ENCODE measurements at regions not wholly inside any gene's neighbourhood (a gene's known extent, or its start where the extent isn't known, plus 50 kb on each side); places are given as distances from the start of the nearest gene placed in this dataset.
"Not testable (repeated sequence)": the region's sequence is repeated elsewhere in the genome, so short reads cannot be mapped to it uniquely, and the experiment has no call there.

DNA sequence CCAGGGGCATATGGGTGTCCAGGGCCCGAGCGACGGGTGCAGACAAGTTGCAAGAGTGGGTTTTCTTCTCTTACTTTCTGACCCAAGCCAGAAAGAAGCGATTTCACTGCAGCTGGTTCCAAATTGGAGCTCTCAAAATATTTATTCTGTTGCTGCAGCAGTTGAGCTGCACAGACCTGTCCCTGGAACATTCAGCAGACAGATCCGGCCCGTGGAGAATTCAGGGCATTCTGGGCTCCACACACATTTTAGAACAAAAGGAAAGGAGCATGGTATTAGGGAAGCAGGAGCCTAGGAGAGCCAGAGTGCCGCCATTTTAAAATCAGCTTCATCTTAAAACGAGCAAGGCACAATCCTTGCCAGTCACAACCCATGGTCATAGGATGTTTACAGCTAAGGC, 135.3 kb upstream of the TPM1 start:
- TF ChIP-seq, protein P1, sequence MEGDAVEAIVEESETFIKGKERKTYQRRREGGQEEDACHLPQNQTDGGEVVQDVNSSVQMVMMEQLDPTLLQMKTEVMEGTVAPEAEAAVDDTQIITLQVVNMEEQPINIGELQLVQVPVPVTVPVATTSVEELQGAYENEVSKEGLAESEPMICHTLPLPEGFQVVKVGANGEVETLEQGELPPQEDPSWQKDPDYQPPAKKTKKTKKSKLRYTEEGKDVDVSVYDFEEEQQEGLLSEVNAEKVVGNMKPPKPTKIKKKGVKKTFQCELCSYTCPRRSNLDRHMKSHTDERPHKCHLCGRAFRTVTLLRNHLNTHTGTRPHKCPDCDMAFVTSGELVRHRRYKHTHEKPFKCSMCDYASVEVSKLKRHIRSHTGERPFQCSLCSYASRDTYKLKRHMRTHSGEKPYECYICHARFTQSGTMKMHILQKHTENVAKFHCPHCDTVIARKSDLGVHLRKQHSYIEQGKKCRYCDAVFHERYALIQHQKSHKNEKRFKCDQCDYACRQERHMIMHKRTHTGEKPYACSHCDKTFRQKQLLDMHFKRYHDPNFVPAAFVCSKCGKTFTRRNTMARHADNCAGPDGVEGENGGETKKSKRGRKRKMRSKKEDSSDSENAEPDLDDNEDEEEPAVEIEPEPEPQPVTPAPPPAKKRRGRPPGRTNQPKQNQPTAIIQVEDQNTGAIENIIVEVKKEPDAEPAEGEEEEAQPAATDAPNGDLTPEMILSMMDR (IDR thresholded peaks at IDR 0.05; ENCODE audit: extremely low read depth, missing control alignments) = no peak
- no peak for DNase-seq (ENCODE audit: low spot score)

DNA sequence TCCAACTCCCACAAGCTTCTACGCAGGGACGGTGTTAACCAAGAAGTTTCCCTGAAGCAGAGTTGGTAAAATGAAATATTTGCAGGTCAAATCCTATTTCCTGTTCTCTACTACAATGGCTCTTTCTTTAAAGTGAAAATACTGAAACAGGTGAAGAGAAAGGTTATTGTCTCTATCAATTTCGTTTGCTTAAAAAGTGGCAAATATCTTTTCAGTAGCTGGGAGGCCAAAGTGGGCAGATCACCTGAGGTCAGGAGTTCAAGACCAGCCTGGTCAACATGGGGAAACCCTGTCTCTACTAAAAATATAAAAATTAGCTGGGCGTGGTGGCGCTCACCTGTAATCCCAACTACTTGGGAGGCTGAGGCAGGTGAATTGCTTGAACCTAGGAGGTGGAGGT, 134.2 kb upstream of the TPM1 start:
- not testable (repeated sequence) for DNase-seq (ENCODE audit: low spot score)

DNA sequence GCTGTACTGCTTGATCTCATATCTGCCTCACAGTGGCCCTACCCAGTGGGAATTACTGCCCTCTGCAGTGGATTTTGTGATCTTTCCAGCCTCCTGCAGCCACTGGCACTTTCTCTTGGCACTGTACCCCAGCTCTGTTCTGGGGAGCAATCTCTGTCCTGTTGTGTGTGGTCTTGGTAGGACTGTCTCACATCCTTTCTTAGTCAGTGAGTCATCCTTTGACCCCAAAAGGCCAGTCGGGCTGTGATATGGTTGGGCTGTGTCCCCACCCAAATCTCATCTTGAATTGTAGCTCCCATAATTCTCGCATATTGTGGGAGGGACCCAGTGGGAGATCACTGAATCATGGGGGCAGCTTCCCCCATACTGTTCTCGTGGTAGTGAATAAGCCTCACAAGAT, 133.3 kb upstream of the TPM1 start:
- DNase-seq (ENCODE audit: low spot score) = no peak
- TF ChIP-seq, protein P1 (IDR thresholded peaks at IDR 0.05; ENCODE audit: extremely low read depth, missing control alignments) = no peak

DNA sequence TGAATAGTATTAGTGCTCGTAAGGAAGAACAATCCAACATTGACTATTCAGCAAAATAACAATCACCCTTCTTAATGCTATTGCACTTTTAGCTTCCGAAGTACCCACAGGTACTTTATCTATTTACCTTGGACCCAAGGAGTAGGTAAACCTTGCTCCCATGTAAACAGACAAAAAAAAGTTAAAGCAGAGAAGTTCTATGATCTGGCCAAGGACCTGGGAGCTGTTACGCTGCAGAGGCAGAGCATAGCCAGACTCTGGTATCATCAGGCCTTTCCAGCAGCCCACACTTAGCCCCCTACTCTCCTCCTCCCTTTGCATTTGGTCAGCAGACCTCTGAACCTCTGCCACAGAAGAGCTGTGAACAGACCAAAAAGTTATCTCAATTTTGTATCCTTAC, 130.3 kb upstream of the TPM1 start:
- TF ChIP-seq, protein P1 (IDR thresholded peaks at IDR 0.05; ENCODE audit: extremely low read depth, missing control alignments) = no peak
- DNase-seq (ENCODE audit: low spot score) = no peak

DNA sequence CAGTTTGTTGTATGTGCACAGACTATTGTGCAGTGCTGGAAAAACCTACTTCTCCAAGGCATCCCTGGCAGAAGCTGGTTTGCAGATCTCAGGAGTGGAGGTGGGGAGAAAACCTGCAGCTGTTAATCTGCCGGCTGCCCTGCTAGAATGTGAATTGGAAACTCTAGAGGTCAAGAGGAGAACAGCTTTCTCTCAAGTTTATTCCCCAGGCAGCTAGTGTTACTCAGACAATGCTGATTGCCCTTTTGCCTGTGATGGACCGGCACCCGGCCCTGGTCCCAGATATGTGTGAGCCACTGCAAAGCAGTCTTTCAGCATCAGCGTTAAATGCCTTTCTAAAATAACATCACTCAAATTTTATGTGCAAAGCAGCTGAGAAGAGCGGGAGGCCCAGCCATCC, 129.7 kb upstream of the TPM1 start:
- TF ChIP-seq, protein P1 (IDR thresholded peaks at IDR 0.05; ENCODE audit: extremely low read depth, missing control alignments) = no peak
- DNase-seq (ENCODE audit: low spot score) = no peak

DNA sequence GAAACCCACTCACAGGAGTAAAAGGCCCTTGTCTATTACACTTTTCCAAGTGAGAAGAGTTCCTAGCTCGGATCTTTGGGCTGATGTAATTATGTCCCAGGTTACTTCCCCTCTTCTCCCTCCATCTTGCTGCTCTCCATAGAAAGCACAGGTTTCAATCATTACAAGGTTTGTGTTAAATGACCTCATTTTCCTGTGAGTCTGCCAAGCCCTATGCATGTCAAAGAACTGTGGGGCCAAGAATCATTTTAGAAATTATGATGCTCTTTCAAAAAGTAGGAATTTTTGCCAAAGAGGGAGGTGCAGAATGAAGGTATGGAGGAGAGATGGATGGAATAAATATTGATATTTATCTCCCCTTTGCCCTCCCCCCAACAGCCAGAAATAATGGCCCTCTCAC, 129.3 kb upstream of the TPM1 start:
- DNase-seq (ENCODE audit: low spot score) = no peak
- TF ChIP-seq, protein P1 (IDR thresholded peaks at IDR 0.05; ENCODE audit: extremely low read depth, missing control alignments) = no peak

DNA sequence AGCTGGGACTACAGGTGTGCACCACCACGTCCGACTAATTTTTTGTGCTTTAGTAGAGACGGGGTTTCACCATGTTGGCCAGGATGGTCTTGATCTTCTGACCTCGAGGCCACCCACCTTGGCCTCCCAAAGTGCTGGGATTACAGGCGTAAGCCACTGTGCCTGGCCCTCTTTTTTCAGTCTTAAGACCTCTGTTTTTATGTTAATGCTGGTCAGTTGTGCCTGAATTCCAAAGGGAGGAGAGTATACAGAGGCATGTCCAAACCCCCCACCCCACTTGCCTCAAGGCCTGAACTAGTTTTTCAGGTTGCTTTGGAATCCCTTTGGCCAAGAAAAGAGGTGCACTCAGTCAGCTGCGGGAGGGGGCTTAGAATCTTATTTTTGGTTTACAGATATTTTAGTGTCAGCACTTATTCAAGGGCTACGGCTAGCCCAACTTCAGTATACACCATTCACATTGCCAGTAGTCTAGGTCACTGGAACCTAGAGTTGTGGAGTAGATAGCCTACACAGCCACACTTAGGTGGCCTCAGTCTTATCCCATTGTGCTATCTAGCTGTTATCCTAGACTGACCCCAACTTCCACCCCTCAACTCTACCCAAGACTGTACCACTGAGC, 128.0 kb upstream of the TPM1 start:
- TF ChIP-seq, protein P1 (IDR thresholded peaks at IDR 0.05; ENCODE audit: extremely low read depth, missing control alignments) = no peak
- DNase-seq (ENCODE audit: low spot score) = no peak
